Glomerular endothelial cell (primary cell): ENCODE measurements at regions not wholly inside any gene's neighbourhood (a gene's known extent, or its start where the extent isn't known, plus 50 kb on each side); places are given as distances from the start of the nearest gene placed in this dataset.
"Not testable (repeated sequence)": the region's sequence is repeated elsewhere in the genome, so short reads cannot be mapped to it uniquely, and the experiment has no call there.

ENCODE experiments used
- DNase-seq: peaks from one replicate; pipeline ENCODE4 v3.0.0-alpha.2; 2011; ENCODE audit warnings: low read depth, low spot score; ENCODE audit errors: extremely low read depth

- DNase-seq = no peak
These were observed 143.9 kb upstream of the TSC22D1 start for GRCh38 chr13:44719857-44720671.

DNA sequence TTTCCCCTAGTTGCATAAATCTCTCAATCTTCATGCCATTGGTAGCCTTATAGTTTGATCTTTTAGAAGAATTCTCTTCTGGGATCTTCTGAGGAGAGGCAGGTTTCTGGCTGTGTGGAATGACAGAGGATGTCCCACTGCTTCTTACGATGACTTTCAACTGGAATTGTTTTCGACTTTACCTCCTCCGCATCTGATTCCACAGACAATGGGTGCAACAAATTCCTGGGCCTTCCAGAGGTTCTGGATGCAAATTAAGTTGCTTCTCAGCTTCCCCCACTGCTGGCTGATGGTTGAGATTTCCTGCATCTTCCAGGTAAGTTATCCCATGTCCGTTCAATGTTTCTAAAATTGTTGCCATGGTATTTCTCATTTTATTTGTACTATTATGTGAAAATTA lies 142.3 kb upstream of the TSC22D1 start:
- no peak for DNase-seq

DNA sequence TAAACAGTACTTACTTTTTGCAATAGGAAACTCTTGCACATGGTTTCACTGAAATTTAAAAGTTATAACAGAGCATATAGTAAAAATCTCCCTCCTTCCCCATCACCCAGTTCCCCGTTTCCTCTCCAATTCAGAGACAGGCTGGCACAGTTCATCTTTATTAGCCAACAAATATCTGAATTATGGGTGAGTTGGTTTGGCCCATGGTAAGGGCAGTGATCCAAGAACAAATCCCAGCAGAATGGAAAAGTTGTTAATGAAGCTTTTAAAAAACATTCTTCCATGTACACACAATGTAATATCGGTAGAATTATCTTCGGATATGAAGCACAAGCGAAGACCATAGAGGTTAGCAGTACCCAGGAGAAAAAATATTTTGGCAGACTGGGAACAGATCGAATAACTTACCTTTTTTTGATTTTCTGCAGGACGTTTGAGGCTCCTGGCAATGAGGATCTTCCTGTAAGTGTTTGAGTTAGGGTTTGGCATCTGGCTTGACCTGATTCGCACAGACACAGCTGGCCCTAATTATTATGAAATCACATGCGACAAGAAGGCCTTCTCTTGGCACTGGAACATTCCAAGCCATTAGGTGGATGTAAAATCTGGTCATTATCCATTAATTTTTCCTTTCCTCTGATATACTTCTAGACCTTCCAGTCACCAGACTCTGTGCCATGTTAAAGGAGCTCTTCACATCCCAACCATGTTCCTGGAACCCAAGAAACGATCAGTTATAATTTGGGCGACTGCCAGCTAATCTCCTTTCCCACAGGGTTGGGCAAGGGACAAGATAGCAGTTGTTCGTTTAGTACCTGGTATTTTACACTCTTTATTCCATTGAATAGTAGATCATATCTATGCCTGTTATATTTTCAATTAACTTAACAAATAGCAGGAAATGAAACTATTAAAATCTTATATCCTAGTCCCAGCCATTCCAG lies 139.4 kb upstream of the TSC22D1 start:
- no peak for DNase-seq

DNA sequence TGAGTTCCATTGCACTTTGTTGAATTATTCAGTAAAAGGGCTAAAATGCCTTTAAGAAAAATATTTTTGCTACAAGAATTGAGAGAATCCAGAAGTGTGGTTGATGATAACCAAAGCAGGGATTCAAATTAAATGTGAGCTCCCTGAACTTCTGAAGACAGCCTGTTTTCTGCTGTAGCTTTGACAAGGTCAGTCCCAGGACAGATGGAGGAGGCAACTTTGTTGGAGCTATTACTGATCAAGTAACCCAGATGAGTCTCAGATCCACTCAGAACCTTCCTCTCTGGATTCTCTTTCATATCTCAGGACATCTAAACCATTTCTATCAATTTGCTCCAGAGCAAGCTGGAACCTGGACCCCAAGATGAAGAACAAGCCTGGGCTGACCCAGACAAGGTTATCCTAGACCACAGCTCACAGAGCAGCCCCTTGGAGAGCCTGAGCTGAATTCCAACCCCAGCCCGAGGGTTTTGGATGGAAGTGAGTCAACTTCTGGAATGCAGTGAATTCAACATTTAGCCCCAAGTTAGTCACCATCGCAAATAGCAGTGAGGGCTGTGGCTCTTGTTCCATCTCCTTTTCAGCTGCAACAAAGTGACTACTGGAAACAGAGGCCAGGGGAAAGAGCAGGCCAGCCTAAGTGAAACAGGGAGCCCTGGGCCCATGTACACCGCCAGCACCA lies 137.8 kb upstream of the TSC22D1 start:
- DNase-seq = peak; percentile 67

DNA sequence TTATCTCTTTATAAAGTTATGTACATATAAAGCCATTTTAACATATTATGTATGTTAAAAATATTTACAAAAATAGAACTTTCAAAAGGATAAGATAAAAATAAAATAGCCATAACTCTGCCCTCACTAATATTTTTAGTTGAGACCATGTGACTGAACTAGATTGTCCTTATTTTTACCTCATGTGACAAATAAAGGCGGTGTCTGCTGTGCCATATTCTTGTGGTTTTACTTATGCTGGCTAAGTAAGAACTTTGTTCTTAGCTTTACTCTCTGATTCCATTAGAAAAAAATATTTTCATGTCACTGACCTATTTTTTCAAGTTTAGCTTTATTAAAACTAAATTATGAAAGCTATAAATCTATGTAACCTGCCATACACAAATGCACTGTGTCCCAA lies 135.6 kb upstream of the TSC22D1 start:
- DNase-seq = no peak

GRCh38 chr13:44710576-44710975 lies 134.4 kb upstream of the TSC22D1 start:
- peak; percentile 77 for DNase-seq

GRCh38 chr13:44704811-44705210 lies 128.7 kb upstream of the TSC22D1 start:
- DNase-seq = not testable (repeated sequence)

- no peak for DNase-seq
These were observed 127.2 kb upstream of the TSC22D1 start for GRCh38 chr13:44703371-44703770.

DNA sequence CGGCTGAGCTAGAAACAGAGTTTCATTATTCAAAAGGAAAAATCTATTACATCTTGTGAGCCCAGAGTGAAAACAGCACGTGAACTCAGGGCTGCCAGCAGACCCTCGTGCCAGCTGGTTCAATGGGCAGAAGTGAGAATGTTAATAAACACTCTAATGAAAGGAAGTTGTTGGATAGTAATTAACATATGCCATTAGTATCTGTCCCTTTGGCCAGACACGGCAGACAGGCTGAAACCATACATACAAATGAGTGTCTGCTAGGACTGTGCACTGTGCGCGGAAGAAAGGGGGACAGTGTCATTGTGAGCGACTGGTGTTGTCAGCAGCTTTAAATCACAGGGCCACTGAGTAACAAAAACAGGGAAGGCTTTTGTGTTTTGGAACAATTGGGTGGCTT lies 121.9 kb upstream of the TSC22D1 start:
- no peak for DNase-seq

DNA sequence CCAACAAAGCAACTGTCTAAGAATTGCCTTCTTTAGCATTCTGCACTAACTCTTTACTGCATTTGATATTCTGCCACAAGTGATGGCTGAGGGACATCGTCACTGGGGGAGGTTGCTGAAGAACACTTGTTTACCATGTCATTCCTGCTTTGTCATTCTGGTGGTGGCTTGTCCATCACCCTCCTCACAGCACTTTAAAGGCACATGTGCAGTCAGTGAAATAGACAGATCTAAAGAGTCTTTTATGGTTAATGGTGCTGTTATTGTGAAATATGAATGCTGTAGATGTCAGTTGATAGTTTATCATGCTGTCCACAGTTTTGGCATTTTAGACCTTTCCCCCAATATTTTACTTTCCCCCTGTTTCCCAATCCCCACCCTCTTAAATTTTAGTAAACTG lies 120.9 kb upstream of the TSC22D1 start:
- no peak for DNase-seq

- no peak for DNase-seq
These were observed 119.4 kb upstream of the TSC22D1 start for GRCh38 chr13:44695520-44695919.

DNA sequence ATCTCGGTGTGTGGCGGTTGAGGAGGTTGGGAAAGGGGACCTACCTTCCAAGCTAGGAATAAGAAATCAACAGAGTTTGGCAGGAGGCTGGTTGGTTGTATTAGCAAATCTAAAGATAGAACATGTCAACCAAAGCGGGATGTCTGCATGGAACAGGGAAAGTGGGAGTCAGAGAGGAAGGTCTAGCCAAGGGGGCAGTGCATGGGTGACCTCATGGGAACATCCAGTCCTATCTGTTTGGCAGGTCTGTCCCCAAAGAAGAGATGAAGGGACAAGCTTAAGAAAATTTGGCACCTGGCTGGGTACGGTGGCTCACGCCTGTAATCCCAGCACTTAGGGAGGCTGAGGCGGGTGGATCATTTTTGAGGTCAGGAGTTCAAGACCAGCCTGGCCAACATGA lies 118.7 kb upstream of the TSC22D1 start:
- DNase-seq = no peak

- no peak for DNase-seq
These were observed 118.2 kb upstream of the TSC22D1 start for GRCh38 chr13:44694291-44694690.

DNA sequence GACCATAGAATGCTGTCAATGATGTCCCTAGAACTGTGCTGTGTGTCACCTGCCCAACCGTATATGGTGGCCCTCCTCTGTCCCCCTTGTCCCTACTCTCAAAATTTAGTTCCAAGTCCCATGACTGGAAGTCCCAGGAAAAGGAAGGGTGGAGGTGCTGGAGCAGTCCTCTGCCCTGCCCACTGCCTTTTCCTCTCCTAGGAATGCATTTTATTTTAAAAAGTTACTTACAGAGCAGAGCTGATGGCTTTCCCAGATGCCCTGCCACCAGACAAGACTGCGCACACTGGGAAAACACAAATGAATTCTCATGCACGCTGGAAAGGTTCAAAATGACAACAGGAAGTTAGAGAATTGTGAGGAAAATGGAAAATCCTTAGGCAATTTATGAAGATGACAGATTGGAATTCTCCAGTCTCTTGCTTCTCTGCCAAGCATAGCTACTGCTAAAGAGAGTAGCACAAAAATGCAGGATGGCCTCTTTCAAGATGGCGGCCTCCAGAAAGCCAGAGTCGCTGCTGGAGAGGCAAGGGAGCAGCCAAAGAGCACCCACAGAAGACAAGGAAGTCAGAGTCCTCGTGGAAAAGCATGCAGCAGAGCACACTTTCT lies 117.1 kb upstream of the TSC22D1 start:
- no peak for DNase-seq

GRCh38 chr13:44692173-44692713 lies 116.1 kb upstream of the TSC22D1 start:
- DNase-seq = no peak

DNA sequence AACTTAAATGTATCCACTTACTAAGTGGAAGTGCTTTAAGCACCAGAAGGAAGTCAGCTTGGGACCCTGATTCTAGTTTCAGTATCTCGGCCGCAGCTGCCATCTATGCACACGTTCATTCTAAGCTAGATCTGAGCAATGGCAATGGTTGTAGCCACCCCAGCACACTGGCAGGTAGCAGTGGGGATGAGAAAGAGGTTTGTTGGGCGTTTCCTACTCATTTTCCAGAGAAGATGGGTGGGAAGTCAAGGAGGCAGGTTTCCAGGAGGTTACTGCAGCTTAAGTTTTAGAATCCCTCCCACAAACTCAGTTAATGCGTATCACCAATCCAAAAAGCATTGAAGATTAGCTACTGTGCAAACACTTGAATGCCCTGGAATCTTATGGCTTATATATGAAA lies 114.2 kb upstream of the TSC22D1 start:
- no peak for DNase-seq

DNA sequence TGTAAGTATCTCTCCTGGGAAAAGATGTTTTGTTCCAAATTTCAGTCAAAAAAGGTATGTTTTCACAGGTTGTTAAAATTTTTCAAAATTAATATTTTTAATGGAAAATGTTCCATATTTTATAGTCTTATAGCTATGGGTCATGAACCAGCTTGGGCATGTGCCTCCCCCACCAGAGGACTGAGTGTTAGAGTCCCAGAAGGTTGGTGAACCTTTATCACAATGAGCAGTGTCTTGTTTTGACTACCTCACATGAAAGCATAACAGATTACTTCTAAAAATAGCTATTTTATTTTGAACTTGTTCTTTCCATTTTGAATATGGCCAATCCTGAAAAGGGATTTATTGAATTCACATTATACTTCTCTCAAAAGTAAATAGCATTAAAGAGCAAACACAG lies 112.5 kb upstream of the TSC22D1 start:
- no peak for DNase-seq

DNA sequence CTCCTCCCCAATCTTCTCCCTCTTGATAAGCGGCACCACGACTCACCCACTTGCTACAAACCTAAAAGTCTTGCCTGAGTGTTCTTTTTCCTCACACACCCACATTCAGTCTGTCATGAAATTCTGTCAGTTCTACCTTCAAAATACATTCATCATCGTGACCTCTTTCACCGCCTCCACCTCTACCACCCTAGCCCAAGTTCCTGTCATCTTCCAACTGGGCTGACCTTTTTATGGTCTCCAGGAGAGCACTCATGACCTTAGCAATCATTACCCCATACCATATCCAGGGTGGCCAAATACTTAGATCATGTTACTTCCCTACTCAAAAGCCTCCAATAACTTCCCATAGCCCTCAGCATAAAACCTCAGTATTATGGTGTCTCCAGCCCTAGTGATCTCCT lies 110.4 kb upstream of the TSC22D1 start:
- DNase-seq = no peak

DNA sequence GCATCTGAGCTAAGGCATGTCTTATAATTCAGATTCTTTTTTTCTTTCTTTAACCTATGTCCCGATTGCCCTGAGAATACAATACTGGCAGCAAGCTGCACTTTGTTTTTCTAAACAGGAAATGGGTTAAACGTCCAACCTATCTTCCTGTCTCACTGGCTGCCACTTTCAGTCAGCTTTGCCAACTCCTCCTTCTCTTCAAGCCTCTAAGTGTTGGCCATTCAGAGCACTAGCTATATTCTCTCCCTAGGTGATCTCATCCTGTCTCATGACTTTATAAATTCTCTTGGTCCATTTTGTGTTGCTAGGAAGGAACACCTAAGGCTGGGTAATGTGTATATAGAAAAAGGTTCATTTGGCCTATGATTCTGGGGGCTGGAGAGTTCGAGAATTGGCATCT lies 109.5 kb upstream of the TSC22D1 start:
- no peak for DNase-seq

DNA sequence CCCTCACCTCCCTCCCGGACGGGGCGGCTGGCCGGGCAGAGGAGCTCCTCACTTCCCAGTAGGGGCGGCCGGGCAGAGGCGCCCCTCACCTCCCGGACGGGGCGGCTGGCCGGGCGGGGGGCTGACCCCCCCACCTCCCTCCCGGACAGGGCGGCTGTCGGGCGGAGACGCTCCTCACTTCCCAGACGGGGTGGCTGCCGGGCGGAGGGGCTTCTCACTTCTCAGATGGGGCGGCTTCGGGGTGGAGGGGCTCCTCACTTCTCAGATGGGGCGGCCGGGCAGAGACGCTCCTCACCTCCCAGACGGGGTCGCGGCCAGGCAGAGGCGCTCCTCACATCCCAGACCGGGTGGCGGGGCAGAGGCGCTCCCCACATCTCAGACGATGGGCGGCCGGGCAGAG lies 106.3 kb upstream of the TSC22D1 start:
- DNase-seq = not testable (repeated sequence)
